Uterus (tissue), 2 donors: ENCODE measurements at regions not wholly inside any gene's neighbourhood (a gene's known extent, or its start where the extent isn't known, plus 50 kb on each side); places are given as distances from the start of the nearest gene placed in this dataset.

Experiments used
- POLR2A ChIP-seq, 2 donors: fragments of 450-650 bp; IDR thresholded peaks; one replicate each; pipeline ENCODE4 v1.6.1; 2016; ENCODE audit warnings: antibody characterized with exemption in 2 of 2, mild to moderate bottlenecking in 1 of 2, moderate library complexity in 1 of 2
- TF ChIP-seq, protein P1 (sequence below), 4 experiments: fragments of 200-600 bp in 2 of 4; fragments of 450-650 bp in 2 of 4; sonication (generic) in 2 of 4; IDR thresholded peaks; one replicate each; pipeline ENCODE4 v1.5.1; 2016 to 2019; ENCODE audit warnings: antibody characterized with exemption in 4 of 4, mild to moderate bottlenecking in 2 of 4, moderate library complexity in 1 of 4

DNA sequence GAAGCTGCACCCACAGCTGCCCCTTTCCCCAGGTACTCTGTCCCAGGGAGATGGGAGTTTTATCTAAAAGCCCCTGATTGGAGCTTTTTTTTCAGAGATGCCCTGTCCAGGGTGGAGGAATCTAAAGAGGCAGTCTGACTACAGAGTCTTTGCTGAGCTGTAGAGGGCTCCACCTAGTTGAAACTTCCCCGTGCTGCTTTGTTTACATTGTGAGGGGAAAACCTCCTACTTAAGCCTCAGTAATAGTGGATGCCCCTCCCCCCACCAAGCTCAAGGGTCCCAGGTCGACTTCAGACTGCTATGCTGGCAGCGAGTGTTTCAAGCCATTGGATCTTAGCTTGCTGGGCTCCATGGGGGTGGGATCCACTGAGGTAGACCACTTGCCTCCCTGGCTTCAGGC is 470.1 kb upstream of the LARGE1 start:
- TF ChIP-seq, protein P1, sequence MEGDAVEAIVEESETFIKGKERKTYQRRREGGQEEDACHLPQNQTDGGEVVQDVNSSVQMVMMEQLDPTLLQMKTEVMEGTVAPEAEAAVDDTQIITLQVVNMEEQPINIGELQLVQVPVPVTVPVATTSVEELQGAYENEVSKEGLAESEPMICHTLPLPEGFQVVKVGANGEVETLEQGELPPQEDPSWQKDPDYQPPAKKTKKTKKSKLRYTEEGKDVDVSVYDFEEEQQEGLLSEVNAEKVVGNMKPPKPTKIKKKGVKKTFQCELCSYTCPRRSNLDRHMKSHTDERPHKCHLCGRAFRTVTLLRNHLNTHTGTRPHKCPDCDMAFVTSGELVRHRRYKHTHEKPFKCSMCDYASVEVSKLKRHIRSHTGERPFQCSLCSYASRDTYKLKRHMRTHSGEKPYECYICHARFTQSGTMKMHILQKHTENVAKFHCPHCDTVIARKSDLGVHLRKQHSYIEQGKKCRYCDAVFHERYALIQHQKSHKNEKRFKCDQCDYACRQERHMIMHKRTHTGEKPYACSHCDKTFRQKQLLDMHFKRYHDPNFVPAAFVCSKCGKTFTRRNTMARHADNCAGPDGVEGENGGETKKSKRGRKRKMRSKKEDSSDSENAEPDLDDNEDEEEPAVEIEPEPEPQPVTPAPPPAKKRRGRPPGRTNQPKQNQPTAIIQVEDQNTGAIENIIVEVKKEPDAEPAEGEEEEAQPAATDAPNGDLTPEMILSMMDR (IDR thresholded peaks at IDR 0.05) = no peak
- TF ChIP-seq POLR2A (IDR thresholded peaks at IDR 0.05) = no peak
